Suppressor macrophage treated with lipopolysaccharide for 4 hours (primary cell): ENCODE measurements at regions not wholly inside any gene's neighbourhood (a gene's known extent, or its start where the extent isn't known, plus 50 kb on each side); places are given as distances from the start of the nearest gene placed in this dataset.
"Not testable (repeated sequence)": the region's sequence is repeated elsewhere in the genome, so short reads cannot be mapped to it uniquely, and the experiment has no call there.

ENCODE experiments used
- DNase-seq: peaks from one replicate; pipeline ENCODE4 v3.0.0-alpha.2; 2020

GRCh38 chr5:124905256-124906130, 159.1 kb upstream of the ZNF608 start:
- DNase-seq = no peak

- DNase-seq = peak; percentile 65
Measured at GRCh38 chr5:124906339-124907097, 160.1 kb upstream of the ZNF608 start.

- DNase-seq = peak; percentile 16
Measured at GRCh38 chr5:124907098-124907644, 160.7 kb upstream of the ZNF608 start.

- DNase-seq = peak; percentile 89
Measured at GRCh38 chr5:124908581-124909451, 162.4 kb upstream of the ZNF608 start.

- no peak for DNase-seq
Measured at GRCh38 chr5:124909734-124910133, 163.3 kb upstream of the ZNF608 start.

GRCh38 chr5:124910354-124911016, 164.0 kb upstream of the ZNF608 start:
- DNase-seq = no peak

- DNase-seq = peak; percentile 86
Measured at GRCh38 chr5:124912638-124913328, 166.3 kb upstream of the ZNF608 start.

GRCh38 chr5:124913329-124913653, 166.9 kb upstream of the ZNF608 start:
- no peak for DNase-seq

- not testable (repeated sequence) for DNase-seq
Measured at GRCh38 chr5:124916313-124916712, 169.9 kb upstream of the ZNF608 start.

- no peak for DNase-seq
Measured at GRCh38 chr5:124918618-124919017, 172.2 kb upstream of the ZNF608 start.

GRCh38 chr5:124919076-124919475, 172.6 kb upstream of the ZNF608 start:
- DNase-seq = peak; percentile 35

GRCh38 chr5:124919747-124920525, 173.5 kb upstream of the ZNF608 start:
- no peak for DNase-seq

- peak; percentile 78 for DNase-seq
Measured at GRCh38 chr5:124920909-124921666, 174.6 kb upstream of the ZNF608 start.

GRCh38 chr5:124921694-124922093, 175.3 kb upstream of the ZNF608 start:
- DNase-seq = no peak

- no peak for DNase-seq
Measured at GRCh38 chr5:124922255-124922975, 176.0 kb upstream of the ZNF608 start.

GRCh38 chr5:124923131-124923530, 176.7 kb upstream of the ZNF608 start:
- peak; percentile 39 for DNase-seq

GRCh38 chr5:124924729-124925128, 178.3 kb upstream of the ZNF608 start:
- DNase-seq = no peak

- DNase-seq = no peak
Measured at GRCh38 chr5:124927735-124928134, 181.3 kb upstream of the ZNF608 start.

- DNase-seq = no peak
Measured at GRCh38 chr5:124929000-124929399, 182.6 kb upstream of the ZNF608 start.
